ENCODE measurements at regions not wholly inside any gene's neighbourhood (a gene's known extent, or its start where the extent isn't known, plus 50 kb on each side); places are given as distances from the start of the nearest gene placed in this dataset.
"Not testable (repeated sequence)": the region's sequence is repeated elsewhere in the genome, so short reads cannot be mapped to it uniquely, and the experiment has no call there.

DNA sequence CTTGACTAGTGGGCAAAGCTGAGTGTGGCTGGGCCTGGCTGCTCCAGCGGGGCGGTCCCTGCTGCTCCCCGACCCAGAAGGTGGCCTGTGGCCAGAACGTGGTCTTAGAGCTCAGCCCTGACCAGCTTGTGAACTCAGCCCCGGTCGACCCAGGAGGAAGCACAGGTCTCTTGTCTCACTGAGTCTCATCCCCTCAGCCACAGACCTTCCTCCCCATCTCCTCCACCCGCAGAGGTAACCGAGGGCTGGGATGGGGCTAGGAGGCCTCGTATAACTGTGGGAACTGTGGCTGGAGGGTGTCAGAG lies 546.2 kb upstream of the B3GAT1 start:
- no peaks in the 10 kb centered on the region for H4K20me1 ChIP-seq (ENCODE audit: control insufficient read depth, extremely low read depth, insufficient read depth, low read length)
- H3K4me2 ChIP-seq (ENCODE audit: extremely low read depth, insufficient read depth, low read length) = no peak overlapping the region
- DNase-seq (ENCODE audit: low read depth in 2 of 2) = no peak
- H3K36me3 ChIP-seq (ENCODE audit: control insufficient read depth, insufficient read depth, low read length) = no peaks in the 10 kb centered on the region
- H3K9me3 ChIP-seq (ENCODE audit: control insufficient read depth, insufficient read depth, low read depth, low read length) = no peaks in the 10 kb centered on the region
- H3K4me1 ChIP-seq (ENCODE audit: control insufficient read depth, extremely low read depth, insufficient read depth, low read length) = no peaks in the 10 kb centered on the region
- H3K4me3 ChIP-seq (replicated peaks in 1 of 4; ENCODE audit: control extremely low read depth in 1 of 4, insufficient read depth in 1 of 4, low read depth in 3 of 4, low read length in 4 of 4) = no peak overlapping the region
- no peak overlapping the region for H3K27ac ChIP-seq (ENCODE audit: insufficient read depth, low read length)
- no peaks in the 10 kb centered on the region for H3K79me2 ChIP-seq (ENCODE audit: control insufficient read depth, insufficient read depth, low read length)
- H3K27me3 ChIP-seq (ENCODE audit: control insufficient read depth, insufficient read depth, low read length) = no peaks in the 10 kb centered on the region
- TF ChIP-seq EZH2 (IDR thresholded peaks at IDR 0.05; ENCODE audit: low read length, missing control alignments) = no peak
- TF ChIP-seq, protein P1, sequence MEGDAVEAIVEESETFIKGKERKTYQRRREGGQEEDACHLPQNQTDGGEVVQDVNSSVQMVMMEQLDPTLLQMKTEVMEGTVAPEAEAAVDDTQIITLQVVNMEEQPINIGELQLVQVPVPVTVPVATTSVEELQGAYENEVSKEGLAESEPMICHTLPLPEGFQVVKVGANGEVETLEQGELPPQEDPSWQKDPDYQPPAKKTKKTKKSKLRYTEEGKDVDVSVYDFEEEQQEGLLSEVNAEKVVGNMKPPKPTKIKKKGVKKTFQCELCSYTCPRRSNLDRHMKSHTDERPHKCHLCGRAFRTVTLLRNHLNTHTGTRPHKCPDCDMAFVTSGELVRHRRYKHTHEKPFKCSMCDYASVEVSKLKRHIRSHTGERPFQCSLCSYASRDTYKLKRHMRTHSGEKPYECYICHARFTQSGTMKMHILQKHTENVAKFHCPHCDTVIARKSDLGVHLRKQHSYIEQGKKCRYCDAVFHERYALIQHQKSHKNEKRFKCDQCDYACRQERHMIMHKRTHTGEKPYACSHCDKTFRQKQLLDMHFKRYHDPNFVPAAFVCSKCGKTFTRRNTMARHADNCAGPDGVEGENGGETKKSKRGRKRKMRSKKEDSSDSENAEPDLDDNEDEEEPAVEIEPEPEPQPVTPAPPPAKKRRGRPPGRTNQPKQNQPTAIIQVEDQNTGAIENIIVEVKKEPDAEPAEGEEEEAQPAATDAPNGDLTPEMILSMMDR (conservative IDR thresholded peaks at IDR 0.05 in 1 of 2, IDR thresholded peaks at IDR 0.05 in 1 of 2; ENCODE audit: low read depth in 1 of 2, low read length in 2 of 2) = no peak
- H2AFZ ChIP-seq (ENCODE audit: low read length) = no peak overlapping the region
- H3K9ac ChIP-seq (ENCODE audit: insufficient read depth, low read length) = no peak overlapping the region

DNA sequence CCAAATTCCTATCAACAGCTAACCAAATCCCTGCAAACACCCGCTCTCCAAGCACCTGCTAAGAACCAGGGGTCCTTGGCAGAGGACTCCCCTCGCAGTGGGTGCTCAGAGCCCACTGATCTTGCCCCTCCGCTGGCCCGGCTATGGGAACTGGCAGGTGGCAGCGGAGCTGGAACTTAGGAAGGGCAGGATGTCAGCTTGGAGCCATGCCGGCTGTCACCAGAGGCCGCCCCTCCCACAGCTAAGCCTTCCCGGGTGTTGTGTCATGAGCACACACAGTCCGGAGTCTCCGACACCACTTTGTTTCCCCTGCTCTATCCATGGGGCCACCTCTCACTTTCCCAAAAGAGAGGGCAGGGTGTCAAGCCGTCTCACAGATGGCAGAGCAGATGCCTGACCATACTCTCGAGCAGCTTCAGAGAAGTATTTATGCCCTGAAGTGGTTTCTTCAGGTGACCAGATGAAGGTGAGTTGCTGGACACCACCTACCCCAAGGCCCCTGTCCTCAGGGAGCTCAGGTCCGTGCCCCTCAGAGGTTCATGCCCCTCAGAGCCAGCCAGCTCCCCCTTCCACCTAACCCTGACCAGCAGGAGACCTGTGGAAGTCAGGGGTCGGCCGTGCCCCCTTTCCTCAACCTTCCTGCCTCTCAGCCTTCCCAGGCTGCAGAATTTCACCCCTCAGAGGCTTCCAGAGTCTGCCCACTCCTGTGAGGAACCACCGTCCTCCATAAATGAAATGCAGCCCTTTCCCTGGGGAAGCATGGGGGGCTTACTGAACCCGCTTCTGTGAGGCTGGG lies 545.7 kb upstream of the B3GAT1 start:
- DNase-seq (ENCODE audit: low read depth in 2 of 2) = no peak
- Histone ChIP-seq H3K4me3 (replicated peaks in 1 of 4; ENCODE audit: control extremely low read depth in 1 of 4, insufficient read depth in 1 of 4, low read depth in 3 of 4, low read length in 4 of 4) (no peak overlapping the region), H3K36me3 (ENCODE audit: control insufficient read depth, insufficient read depth, low read length) (no peaks in the 10 kb centered on the region)

DNA sequence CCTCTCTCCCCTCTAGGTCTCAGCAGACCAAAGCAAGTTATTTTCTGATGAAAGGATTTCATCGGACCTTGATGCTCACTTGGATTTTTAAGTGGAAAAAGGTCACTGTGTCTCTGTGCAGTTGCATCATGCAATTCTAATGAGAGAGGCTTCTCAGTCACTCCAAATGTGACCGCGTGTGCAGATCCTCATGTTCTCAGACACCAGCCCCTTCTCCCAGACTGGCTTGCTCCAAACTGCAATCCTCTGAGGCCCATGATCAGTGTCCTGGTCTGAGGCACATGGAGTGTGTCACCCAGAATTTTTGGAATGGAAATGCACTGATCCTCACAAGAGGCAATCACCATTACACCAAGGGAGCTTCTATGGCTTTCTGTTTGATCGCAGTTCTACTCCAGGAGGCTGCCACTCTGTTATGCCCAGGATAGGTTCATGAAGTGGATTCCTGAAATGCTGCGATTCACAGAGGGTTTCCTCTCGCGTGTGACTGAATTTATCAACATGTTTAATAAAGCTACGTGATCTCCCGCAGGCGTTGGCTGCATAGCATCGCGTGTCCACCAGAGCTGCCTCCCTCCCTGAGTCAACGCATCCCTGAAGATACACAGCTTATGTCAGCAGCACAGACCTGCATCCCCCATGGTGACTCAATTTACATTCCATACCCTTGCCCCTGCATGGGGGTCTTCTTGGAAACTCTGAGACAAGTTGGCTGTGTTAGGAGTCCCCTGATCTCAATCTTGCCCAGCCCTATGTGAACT lies 544.6 kb upstream of the B3GAT1 start:
- no peaks in the 10 kb centered on the region for H3K4me1 ChIP-seq (ENCODE audit: control insufficient read depth, extremely low read depth, insufficient read depth, low read length)
- H3K4me3 ChIP-seq (replicated peaks in 1 of 4; ENCODE audit: control extremely low read depth in 1 of 4, insufficient read depth in 1 of 4, low read depth in 3 of 4, low read length in 4 of 4) = no peak overlapping the region
- DNase-seq (ENCODE audit: low read depth in 2 of 2) = no peak
- no peak overlapping the region for H3K27ac ChIP-seq (ENCODE audit: insufficient read depth, low read length)
- no peak overlapping the region for H2AFZ ChIP-seq (ENCODE audit: low read length)
- H3K9ac ChIP-seq (ENCODE audit: insufficient read depth, low read length) = no peak overlapping the region
- no peaks in the 10 kb centered on the region for H3K27me3 ChIP-seq (ENCODE audit: control insufficient read depth, insufficient read depth, low read length)
- H4K20me1 ChIP-seq (ENCODE audit: control insufficient read depth, extremely low read depth, insufficient read depth, low read length) = no peaks in the 10 kb centered on the region
- H3K9me3 ChIP-seq (ENCODE audit: control insufficient read depth, insufficient read depth, low read depth, low read length) = no peaks in the 10 kb centered on the region
- no peaks in the 10 kb centered on the region for H3K79me2 ChIP-seq (ENCODE audit: control insufficient read depth, insufficient read depth, low read length)
- no peak overlapping the region for H3K4me2 ChIP-seq (ENCODE audit: extremely low read depth, insufficient read depth, low read length)
- H3K36me3 ChIP-seq (ENCODE audit: control insufficient read depth, insufficient read depth, low read length) = no peaks in the 10 kb centered on the region
- TF ChIP-seq EZH2 (IDR thresholded peaks at IDR 0.05; ENCODE audit: low read length, missing control alignments) = no peak
- TF ChIP-seq, protein P1 (conservative IDR thresholded peaks at IDR 0.05 in 1 of 2, IDR thresholded peaks at IDR 0.05 in 1 of 2; ENCODE audit: low read depth in 1 of 2, low read length in 2 of 2) = no peak

More for the DNA sequence above, 545.7 kb upstream of the B3GAT1 start:
- no peak overlapping the region for H2AFZ ChIP-seq (ENCODE audit: low read length)
- H3K4me1 ChIP-seq (ENCODE audit: control insufficient read depth, extremely low read depth, insufficient read depth, low read length) = no peaks in the 10 kb centered on the region
- TF ChIP-seq, protein P1 (conservative IDR thresholded peaks at IDR 0.05 in 1 of 2, IDR thresholded peaks at IDR 0.05 in 1 of 2; ENCODE audit: low read depth in 1 of 2, low read length in 2 of 2) = no peak
- TF ChIP-seq EZH2 (IDR thresholded peaks at IDR 0.05; ENCODE audit: low read length, missing control alignments) = no peak
- no peak overlapping the region for H3K27ac ChIP-seq (ENCODE audit: insufficient read depth, low read length)
- H3K4me2 ChIP-seq (ENCODE audit: extremely low read depth, insufficient read depth, low read length) = no peak overlapping the region
- no peaks in the 10 kb centered on the region for H3K79me2 ChIP-seq (ENCODE audit: control insufficient read depth, insufficient read depth, low read length)
- H3K27me3 ChIP-seq (ENCODE audit: control insufficient read depth, insufficient read depth, low read length) = no peaks in the 10 kb centered on the region
- H3K9me3 ChIP-seq (ENCODE audit: control insufficient read depth, insufficient read depth, low read depth, low read length) = no peaks in the 10 kb centered on the region
- no peak overlapping the region for H3K9ac ChIP-seq (ENCODE audit: insufficient read depth, low read length)
- H4K20me1 ChIP-seq (ENCODE audit: control insufficient read depth, extremely low read depth, insufficient read depth, low read length) = no peaks in the 10 kb centered on the region

DNA sequence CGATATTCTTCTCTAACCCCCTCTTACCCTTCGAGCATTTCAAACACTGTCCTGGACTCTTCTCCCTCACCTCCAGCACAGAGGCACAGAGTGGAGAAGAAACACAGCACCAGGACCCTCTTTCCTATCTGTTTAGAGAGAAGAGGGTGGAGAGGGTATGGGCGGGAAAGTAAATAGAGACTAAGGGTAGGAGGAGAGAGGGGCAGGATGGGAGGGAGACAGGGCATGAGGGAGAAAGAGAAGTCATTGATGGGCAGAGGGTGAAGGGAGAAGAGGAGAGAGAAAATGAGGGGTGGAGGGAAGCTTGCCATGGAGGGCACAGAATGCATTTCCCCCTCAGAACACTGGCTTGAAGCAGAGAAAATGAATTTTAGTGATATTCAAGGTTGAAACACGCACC lies 543.9 kb upstream of the B3GAT1 start:
- H3K9ac ChIP-seq (ENCODE audit: insufficient read depth, low read length); H3K79me2 ChIP-seq (ENCODE audit: control insufficient read depth, insufficient read depth, low read length); H2AFZ ChIP-seq (ENCODE audit: low read length); H3K27me3 ChIP-seq (ENCODE audit: control insufficient read depth, insufficient read depth, low read length); H3K4me1 ChIP-seq (ENCODE audit: control insufficient read depth, extremely low read depth, insufficient read depth, low read length); H3K4me2 ChIP-seq (ENCODE audit: extremely low read depth, insufficient read depth, low read length); H4K20me1 ChIP-seq (ENCODE audit: control insufficient read depth, extremely low read depth, insufficient read depth, low read length); H3K27ac ChIP-seq (ENCODE audit: insufficient read depth, low read length); H3K9me3 ChIP-seq (ENCODE audit: control insufficient read depth, insufficient read depth, low read depth, low read length); H3K4me3 ChIP-seq (replicated peaks in 1 of 4; ENCODE audit: control extremely low read depth in 1 of 4, insufficient read depth in 1 of 4, low read depth in 3 of 4, low read length in 4 of 4); DNase-seq (ENCODE audit: low read depth in 2 of 2); H3K36me3 ChIP-seq (ENCODE audit: control insufficient read depth, insufficient read depth, low read length): not testable (repeated sequence)
